Left ventricle myocardium inferior (tissue), 1 donor: ENCODE measurements at regions not wholly inside any gene's neighbourhood (a gene's known extent, or its start where the extent isn't known, plus 50 kb on each side); places are given as distances from the start of the nearest gene placed in this dataset.

Source experiments
- DNase-seq: peaks from one replicate; pipeline ENCODE4 v3.0.0-alpha.2; 2020
- H3K27ac ChIP-seq: fragments of 200-600 bp; replicated peaks from 2 replicates; pipeline ENCODE4 v1.8.0; 2021
- H3K27me3 ChIP-seq: fragments of 200-600 bp; 2 replicates; pipeline ENCODE4 v1.8.0; 2021; ENCODE audit warnings: low read depth
- H3K36me3 ChIP-seq: fragments of 200-600 bp; 2 replicates; pipeline ENCODE4 v1.8.0; 2021
- H3K4me1 ChIP-seq: fragments of 200-600 bp; 2 replicates; pipeline ENCODE4 v1.8.0; 2021
- H3K4me3 ChIP-seq: fragments of 200-600 bp; 2 replicates; pipeline ENCODE4 v1.8.0; 2021; ENCODE audit warnings: mild to moderate bottlenecking, moderate library complexity
- H3K9me3 ChIP-seq: fragments of 200-600 bp; replicated peaks from 2 replicates; pipeline ENCODE4 v1.8.0; 2021
- intact Hi-C: fragments of 100-400 bp; cut with micrococcal nuclease; formaldehyde crosslinking; loops from one replicate; pipeline ENCODE4 v1.11.0; 2022
- TF ChIP-seq, protein P1 (sequence below): fragments of 200-600 bp; IDR thresholded peaks from 2 replicates; pipeline ENCODE4 v1.8.0; 2021; ENCODE audit warnings: antibody characterized with exemption, mild to moderate bottlenecking, borderline replicate concordance
- donor health status: DM: no; HTN: yes; CAD: no; lungs with severe emphysema.

- Histone ChIP-seq H3K4me1 (no peaks in the 10 kb centered on the region), H3K27ac (peak overlapping the region; percentile 80), H3K27me3 (no peaks in the 10 kb centered on the region), H3K36me3 (no peaks in the 10 kb centered on the region), H3K4me3 (peak overlapping the region; percentile 63), H3K9me3 (peaks cover 7% of the 10 kb centered on the region)
- DNase-seq, result no peak
- intact Hi-C loops, result no loop called here
- TF ChIP-seq, protein P1, sequence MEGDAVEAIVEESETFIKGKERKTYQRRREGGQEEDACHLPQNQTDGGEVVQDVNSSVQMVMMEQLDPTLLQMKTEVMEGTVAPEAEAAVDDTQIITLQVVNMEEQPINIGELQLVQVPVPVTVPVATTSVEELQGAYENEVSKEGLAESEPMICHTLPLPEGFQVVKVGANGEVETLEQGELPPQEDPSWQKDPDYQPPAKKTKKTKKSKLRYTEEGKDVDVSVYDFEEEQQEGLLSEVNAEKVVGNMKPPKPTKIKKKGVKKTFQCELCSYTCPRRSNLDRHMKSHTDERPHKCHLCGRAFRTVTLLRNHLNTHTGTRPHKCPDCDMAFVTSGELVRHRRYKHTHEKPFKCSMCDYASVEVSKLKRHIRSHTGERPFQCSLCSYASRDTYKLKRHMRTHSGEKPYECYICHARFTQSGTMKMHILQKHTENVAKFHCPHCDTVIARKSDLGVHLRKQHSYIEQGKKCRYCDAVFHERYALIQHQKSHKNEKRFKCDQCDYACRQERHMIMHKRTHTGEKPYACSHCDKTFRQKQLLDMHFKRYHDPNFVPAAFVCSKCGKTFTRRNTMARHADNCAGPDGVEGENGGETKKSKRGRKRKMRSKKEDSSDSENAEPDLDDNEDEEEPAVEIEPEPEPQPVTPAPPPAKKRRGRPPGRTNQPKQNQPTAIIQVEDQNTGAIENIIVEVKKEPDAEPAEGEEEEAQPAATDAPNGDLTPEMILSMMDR, result no peak
Observed at GRCh38 chr11:94705419-94705818, 62.7 kb upstream of the AMOTL1 start.

DNA sequence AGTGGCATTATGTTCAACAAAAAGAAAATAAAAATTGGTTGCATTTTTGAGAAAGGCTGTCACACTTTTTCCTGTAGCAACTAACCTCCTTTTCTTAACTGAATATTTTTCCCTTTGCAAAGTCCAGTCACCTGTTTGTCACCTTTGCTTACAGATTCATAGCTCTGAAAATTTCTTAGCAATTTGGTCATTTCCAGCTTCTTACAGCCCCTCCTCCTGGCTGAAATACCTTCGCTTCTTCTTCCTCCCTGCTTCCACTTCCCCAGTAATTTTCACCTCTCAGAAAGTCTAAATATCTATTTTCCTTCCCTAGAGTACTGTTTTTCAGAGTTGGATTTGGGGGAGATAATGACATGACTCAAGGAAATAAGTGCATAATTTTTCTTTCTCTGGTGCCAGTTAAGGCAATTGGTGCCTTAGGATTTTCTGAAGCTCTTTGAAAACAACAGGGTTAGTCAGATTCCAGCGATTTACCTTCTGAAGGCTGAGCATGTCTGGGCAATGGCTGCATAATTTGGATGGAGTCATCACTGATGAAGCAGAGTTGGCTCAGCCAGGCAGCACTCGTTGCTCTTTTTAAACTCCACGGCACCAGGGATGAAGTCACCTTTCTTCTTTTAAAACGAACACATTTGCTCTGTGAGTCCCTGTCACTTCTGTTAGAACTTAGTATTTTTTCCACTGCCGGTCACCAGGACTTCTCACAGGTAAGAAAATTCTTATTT lies 62.1 kb upstream of the AMOTL1 start:
- Histone ChIP-seq H3K27ac (peak overlapping the region; percentile 80), H3K36me3 (no peaks in the 10 kb centered on the region), H3K27me3 (no peaks in the 10 kb centered on the region), H3K9me3 (peaks cover 7% of the 10 kb centered on the region), H3K4me3 (peak overlapping the region; percentile 63), H3K4me1 (no peaks in the 10 kb centered on the region)
- TF ChIP-seq, protein P1, result no peak
- intact Hi-C loops, result no loop called here
- DNase-seq, result peak; percentile 25

GRCh38 chr11:94708176-94708575 lies 60.0 kb upstream of the AMOTL1 start:
- Histone ChIP-seq H3K27ac (no peak overlapping the region), H3K4me3 (no peak overlapping the region)

GRCh38 chr11:94708642-94709041 lies 59.5 kb upstream of the AMOTL1 start:
- H3K27ac ChIP-seq, result no peak overlapping the region
- intact Hi-C loops, result no loop called here
- no peak overlapping the region for H3K4me3 ChIP-seq
- H3K36me3 ChIP-seq, result no peaks in the 10 kb centered on the region
- H3K4me1 ChIP-seq, result no peaks in the 10 kb centered on the region
- TF ChIP-seq, protein P1, result no peak
- H3K9me3 ChIP-seq, result peaks cover 12% of the 10 kb centered on the region
- no peak for DNase-seq
- H3K27me3 ChIP-seq, result no peaks in the 10 kb centered on the region

More at GRCh38 chr11:94708176-94708575, 60.0 kb upstream of the AMOTL1 start:
- H3K27me3 ChIP-seq, result no peaks in the 10 kb centered on the region
- no peaks in the 10 kb centered on the region for H3K36me3 ChIP-seq
- DNase-seq, result no peak
- intact Hi-C loops, result no loop called here
- peaks cover 7% of the 10 kb centered on the region for H3K9me3 ChIP-seq
- TF ChIP-seq, protein P1, result no peak
- no peaks in the 10 kb centered on the region for H3K4me1 ChIP-seq

GRCh38 chr11:94715225-94715624 lies 52.9 kb upstream of the AMOTL1 start:
- H3K36me3 ChIP-seq, result no peaks in the 10 kb centered on the region
- H3K4me3 ChIP-seq, result no peak overlapping the region
- H3K4me1 ChIP-seq, result no peaks in the 10 kb centered on the region
- DNase-seq, result no peak
- H3K27ac ChIP-seq, result no peak overlapping the region
- peaks cover 15% of the 10 kb centered on the region for H3K9me3 ChIP-seq
- intact Hi-C loops, result no loop called here
- TF ChIP-seq, protein P1, result no peak
- H3K27me3 ChIP-seq, result no peaks in the 10 kb centered on the region
